ENCODE measurements at regions not wholly inside any gene's neighbourhood (a gene's known extent, or its start where the extent isn't known, plus 50 kb on each side); places are given as distances from the start of the nearest gene placed in this dataset.

DNA sequence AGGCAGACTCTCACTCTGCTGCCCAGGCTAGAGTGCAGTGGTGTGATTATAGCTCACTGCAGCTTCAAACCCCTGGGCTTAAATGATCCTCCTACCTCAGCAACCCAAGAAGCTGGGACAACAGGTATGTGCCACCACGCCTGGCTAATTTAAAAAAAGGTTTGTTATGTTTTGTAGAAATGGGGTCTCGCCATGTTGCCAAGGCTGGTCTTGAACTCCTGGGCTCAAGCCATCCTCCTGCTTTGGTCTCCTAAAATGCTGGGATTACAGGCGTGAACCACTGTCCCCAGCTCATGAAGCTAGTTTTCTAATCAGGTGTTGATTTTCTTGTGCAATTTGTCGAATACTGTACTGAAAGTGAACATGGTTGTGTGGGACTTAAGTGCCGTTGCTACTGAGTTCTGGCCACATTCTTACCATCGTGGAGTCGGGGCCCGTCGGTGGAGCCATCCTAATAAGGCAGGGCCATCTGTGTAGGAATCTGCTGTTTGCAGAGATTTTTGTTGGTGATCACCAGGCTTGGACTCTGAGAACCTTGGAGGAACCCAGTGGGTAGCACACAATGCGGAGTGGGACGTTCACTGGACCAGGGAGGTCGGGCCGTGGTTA is 193.2 kb downstream of the GOLGA6L6 start:
- TF ChIP-seq, protein P1, sequence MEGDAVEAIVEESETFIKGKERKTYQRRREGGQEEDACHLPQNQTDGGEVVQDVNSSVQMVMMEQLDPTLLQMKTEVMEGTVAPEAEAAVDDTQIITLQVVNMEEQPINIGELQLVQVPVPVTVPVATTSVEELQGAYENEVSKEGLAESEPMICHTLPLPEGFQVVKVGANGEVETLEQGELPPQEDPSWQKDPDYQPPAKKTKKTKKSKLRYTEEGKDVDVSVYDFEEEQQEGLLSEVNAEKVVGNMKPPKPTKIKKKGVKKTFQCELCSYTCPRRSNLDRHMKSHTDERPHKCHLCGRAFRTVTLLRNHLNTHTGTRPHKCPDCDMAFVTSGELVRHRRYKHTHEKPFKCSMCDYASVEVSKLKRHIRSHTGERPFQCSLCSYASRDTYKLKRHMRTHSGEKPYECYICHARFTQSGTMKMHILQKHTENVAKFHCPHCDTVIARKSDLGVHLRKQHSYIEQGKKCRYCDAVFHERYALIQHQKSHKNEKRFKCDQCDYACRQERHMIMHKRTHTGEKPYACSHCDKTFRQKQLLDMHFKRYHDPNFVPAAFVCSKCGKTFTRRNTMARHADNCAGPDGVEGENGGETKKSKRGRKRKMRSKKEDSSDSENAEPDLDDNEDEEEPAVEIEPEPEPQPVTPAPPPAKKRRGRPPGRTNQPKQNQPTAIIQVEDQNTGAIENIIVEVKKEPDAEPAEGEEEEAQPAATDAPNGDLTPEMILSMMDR (IDR thresholded peaks at IDR 0.05; ENCODE audit: insufficient read depth, low read depth, low read length), result no peak
- no peak for TF ChIP-seq EZH2 (IDR thresholded peaks at IDR 0.05; ENCODE audit: insufficient read depth, low read length)
